GM12864 (cell line): ENCODE measurements at regions not wholly inside any gene's neighbourhood (a gene's known extent, or its start where the extent isn't known, plus 50 kb on each side); places are given as distances from the start of the nearest gene placed in this dataset.

Source experiments
- DNase-seq: peaks from one replicate; pipeline ENCODE4 v3.0.0-alpha.2; 2011; ENCODE audit warnings: low read depth
- H3K4me3 ChIP-seq: 2 replicates; pipeline ENCODE4 v1.5.1; 2011; ENCODE audit warnings: mild to moderate bottlenecking, low read depth, low read length, control low read depth
- CTCF ChIP-seq: IDR thresholded peaks from 2 replicates; pipeline ENCODE4 v1.5.1; 2011; ENCODE audit warnings: low read depth, mild to moderate bottlenecking, moderate library complexity, low read length, control low read depth, inconsistent platforms; ENCODE audit errors: missing control alignments

- no peak for DNase-seq
- no peak overlapping the region for H3K4me3 ChIP-seq
- TF ChIP-seq CTCF = no peak
These were observed 363.6 kb upstream of the CHD6 start for GRCh38 chr20:41981746-41982145.

- no peak for DNase-seq
- H3K4me3 ChIP-seq = no peak overlapping the region
- TF ChIP-seq CTCF = no peak
These were observed 360.7 kb upstream of the CHD6 start for GRCh38 chr20:41978875-41979274.

- DNase-seq = no peak
- no peak overlapping the region for H3K4me3 ChIP-seq
- TF ChIP-seq CTCF = no peak
These were observed 360.1 kb upstream of the CHD6 start for GRCh38 chr20:41978246-41978790.

GRCh38 chr20:41969656-41970055, 351.5 kb upstream of the CHD6 start:
- DNase-seq = no peak
- TF ChIP-seq CTCF = no peak
- H3K4me3 ChIP-seq = no peak overlapping the region

GRCh38 chr20:41960166-41960565, 342.0 kb upstream of the CHD6 start:
- H3K4me3 ChIP-seq = no peak overlapping the region
- no peak for DNase-seq
- no peak for TF ChIP-seq CTCF

GRCh38 chr20:41958391-41958790, 340.2 kb upstream of the CHD6 start:
- DNase-seq = no peak
- no peak overlapping the region for H3K4me3 ChIP-seq
- TF ChIP-seq CTCF = no peak

- no peak overlapping the region for H3K4me3 ChIP-seq
- no peak for DNase-seq
- TF ChIP-seq CTCF = peak; percentile 73
These were observed 338.3 kb upstream of the CHD6 start for GRCh38 chr20:41956338-41957074.
